ENCODE measurements at regions not wholly inside any gene's neighbourhood (a gene's known extent, or its start where the extent isn't known, plus 50 kb on each side); places are given as distances from the start of the nearest gene placed in this dataset.
"Not testable (repeated sequence)": the region's sequence is repeated elsewhere in the genome, so short reads cannot be mapped to it uniquely, and the experiment has no call there.

DNA sequence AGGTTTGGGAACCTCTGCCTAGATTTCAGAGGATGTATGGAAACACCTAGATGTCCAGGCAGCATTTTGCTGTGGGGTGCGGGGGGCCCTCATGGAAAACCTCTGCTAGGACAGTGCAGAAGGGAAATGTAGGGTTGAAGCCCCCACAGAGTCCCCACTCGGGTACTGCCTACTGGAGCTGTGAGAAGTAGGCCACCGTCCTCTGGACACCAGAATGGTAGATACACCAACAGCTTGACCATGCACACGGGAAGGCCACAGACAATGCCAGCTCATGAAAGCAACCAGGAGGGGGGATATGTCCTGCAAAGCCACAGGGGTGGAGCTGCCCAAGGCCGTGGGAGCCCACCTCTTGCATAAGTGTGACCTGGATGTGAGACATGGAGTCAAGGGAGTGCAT is 1336.5 kb downstream of the SPATA31A7 start:
- peak; percentile 64 for DNase-seq (ENCODE audit: low spot score)
- intact Hi-C loops (cut with DNase I) = not testable (repeated sequence)

DNA sequence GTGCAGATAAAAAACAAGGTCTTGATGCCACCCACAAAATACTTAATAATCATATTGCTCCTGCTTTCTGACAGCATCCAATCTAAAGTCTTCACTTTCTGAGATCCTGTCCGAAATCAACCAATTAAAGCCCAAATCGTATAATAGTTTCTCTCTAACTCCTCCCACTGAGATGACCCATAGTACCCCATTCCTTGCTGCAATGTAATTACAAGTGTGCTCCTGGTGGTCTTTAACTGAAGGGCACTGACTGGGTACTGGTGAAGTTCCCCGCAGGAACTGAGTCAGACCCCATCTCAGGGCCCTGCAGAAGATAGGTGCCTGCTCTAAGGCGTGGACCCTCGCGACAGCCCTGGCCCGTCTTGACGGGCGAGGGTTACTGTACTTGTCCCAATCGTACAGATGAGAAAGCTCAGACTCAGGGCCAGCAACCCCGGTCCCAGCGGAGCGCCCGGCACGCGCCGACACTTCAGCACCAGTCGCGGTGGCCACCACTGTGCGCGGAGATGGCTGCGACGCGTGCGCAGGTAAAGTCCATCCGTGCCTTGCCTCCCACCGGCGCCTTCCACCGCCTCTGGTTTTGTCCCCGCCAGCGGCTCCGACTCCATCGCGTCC is 1342.4 kb downstream of the SPATA31A7 start:
- intact Hi-C loops (cut with DNase I); DNase-seq (ENCODE audit: low spot score): not testable (repeated sequence)

DNA sequence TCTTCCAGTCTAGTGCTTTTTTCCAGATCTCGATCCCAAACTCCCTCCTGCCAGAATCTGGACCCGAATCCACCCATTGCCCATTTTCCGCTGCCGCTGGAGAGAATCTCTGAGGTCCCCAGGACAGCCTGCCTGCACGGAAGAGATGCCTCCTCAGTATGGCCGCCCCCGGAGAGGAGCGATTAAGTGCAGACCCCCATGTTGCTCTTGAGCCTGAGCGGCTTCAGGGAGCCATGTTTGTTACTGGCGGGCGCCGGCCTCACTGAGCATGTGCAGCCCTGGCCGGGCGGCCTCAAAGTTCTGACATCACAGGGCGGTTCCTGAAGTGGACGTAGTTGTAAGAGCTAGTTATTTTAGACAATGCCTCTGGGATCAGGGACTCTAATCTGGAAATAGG is 1342.9 kb downstream of the SPATA31A7 start:
- intact Hi-C loops (cut with DNase I) = not testable (repeated sequence)
- peak; percentile 54 for DNase-seq (ENCODE audit: low spot score)

DNA sequence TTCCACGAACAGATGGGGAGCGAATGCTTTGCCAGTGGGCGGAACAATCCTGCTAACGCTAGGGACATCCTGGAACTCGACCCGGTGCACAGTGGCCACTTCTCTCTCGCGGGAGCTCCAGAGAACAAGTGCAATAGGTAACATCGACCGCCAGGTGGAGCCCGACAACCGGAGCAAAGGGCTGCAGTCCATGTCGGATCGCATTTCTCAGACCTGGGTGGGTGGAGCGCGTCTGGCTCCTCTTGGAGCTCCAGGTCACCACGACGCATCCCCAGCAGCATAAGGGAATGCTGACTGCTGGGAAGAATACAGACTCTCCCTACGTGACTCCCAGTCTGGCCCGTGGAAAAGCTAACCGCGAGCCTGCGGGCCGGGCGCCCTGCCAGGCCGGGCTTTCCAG is 1360.7 kb downstream of the SPATA31A7 start:
- intact Hi-C loops (cut with DNase I); DNase-seq (ENCODE audit: low spot score): not testable (repeated sequence)

DNA sequence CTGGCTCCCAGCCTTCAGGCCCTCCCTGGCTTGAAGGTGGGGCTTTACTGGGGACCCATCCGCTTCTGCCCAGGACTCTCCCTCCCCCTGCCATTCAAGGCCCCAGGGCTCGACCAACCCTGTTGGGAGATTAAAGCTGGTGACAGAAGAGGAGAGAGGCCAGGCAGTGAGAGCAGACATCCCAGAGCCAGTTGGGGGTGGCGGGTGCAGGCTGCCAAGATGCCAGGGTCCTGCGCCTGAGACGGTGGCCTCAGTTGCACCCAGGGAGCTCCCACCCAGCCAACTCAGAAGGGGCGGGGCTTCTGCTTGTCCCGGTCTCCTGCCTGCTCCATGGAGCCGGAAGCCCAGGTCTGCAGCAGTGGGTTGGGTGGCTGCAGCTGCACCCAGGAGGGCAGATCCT is 1370.8 kb downstream of the SPATA31A7 start:
- DNase-seq (ENCODE audit: low spot score) = peak; percentile 55
- intact Hi-C loops (cut with DNase I) = not testable (repeated sequence)

DNA sequence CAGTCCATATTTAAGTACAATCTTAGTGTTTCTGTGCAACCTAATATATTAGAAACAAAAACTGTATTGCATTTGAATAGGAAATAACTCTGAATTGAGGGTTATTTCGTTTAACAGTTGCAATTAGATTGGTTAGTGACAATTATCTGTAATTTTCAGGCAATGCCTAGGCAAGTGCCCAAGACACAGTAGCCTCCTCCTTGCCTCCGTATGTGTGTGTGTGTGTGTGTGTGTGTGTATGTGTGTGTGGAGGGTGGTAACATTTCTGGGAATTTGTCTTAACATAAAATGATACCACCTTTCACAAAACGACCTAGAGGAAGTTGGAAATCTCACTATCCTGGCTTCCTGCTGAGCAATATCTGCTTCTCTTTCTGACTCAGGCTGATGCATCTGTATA is 1375.3 kb downstream of the SPATA31A7 start:
- DNase-seq (ENCODE audit: low spot score); intact Hi-C loops (cut with DNase I): not testable (repeated sequence)

DNA sequence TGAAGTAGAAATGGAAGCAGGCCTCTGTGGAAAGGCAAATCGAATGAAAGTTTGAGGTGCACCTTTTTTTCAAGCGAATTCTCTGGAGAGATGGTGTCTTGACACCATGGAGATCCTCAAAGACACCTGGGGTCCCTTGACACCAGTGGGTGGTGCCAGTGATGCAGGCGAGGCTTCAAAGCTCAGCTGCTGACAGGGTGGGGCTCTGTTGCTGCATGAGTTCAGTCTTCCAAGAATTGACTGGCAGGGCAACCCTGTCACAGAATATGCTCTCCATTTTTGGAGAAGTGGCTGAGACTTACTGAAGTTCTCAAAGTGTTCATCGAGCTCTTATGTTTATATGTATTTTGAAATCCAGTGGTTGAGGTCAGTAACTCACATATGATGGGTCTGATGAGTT is 1376.6 kb downstream of the SPATA31A7 start:
- DNase-seq (ENCODE audit: low spot score); intact Hi-C loops (cut with DNase I): not testable (repeated sequence)

DNA sequence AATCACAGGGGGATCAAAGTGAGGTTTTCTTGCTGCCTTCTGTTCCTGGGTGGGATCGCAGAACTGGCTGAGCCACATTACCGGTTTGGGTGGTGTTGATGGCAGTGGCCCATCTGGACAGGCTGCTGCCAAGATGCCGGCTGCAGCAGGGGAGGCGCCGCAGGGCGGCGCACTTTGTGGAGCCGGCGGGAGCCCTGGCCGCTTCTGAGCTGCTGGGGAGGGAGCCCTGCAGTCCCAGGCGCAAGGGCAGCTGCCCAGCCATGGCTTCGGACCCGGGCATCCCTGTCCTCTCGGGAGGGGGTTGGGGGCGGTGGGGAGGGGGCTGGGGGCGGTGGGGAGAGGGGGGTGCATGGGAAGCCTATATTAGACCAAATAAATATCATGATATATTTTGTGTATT is 1407.3 kb downstream of the SPATA31A7 start:
- intact Hi-C loops (cut with DNase I); DNase-seq (ENCODE audit: low spot score): not testable (repeated sequence)

All from posterior vena cava (tissue), 2 donors.